Stomach (tissue), 8 donors: ENCODE measurements at regions not wholly inside any gene's neighbourhood (a gene's known extent, or its start where the extent isn't known, plus 50 kb on each side); places are given as distances from the start of the nearest gene placed in this dataset.

Experiments used
- DNase-seq, 2 donors: peaks; one replicate each; pipeline versions ENCODE4 v3.0.0 to v3.0.0-alpha.2; 2013 to 2019
- H3K27ac ChIP-seq, 5 donors: fragments of 200-600 bp in 4 of 5; sonication (generic) in 4 of 5; one replicate each; pipeline ENCODE4 v1.5.1; 2013 to 2019; ENCODE audit warnings: mild to moderate bottlenecking in 1 of 5, moderate library complexity in 1 of 5
- H3K27me3 ChIP-seq, 3 donors: fragments of 200-600 bp; sonication (generic); one replicate each; pipeline ENCODE4 v1.5.1; 2017 to 2019; ENCODE audit warnings: mixed run types in 1 of 3
- H3K36me3 ChIP-seq, 4 donors: fragments of 200-600 bp; sonication (generic); 1 replicate in 3 of 4; 2 replicates in 1 of 4; pipeline ENCODE4 v1.5.1; 2016 to 2019
- H3K4me1 ChIP-seq, 4 donors: fragments of 200-600 bp; sonication (generic); one replicate each; pipeline ENCODE4 v1.5.1; 2016 to 2019
- H3K4me3 ChIP-seq, 4 donors: fragments of 200-600 bp; sonication (generic) in 3 of 4; one replicate each; pipeline ENCODE4 v1.5.1; 2016 to 2019; ENCODE audit warnings: mild to moderate bottlenecking in 1 of 4
- H3K9me3 ChIP-seq, 4 donors: fragments of 200-600 bp; sonication (generic); one replicate each; pipeline ENCODE4 v1.5.1; 2016 to 2019
- EP300 ChIP-seq: sonication (generic); formaldehyde crosslinking; IDR thresholded peaks from one replicate; pipeline ENCODE4 v1.6.1; 2017; ENCODE audit warnings: antibody characterized with exemption
- POLR2A ChIP-seq, 4 donors: fragments of 450-650 bp; IDR thresholded peaks; one replicate each; pipeline ENCODE4 v1.6.1; 2016; ENCODE audit warnings: antibody characterized with exemption in 4 of 4, control low read depth in 2 of 4, mild to moderate bottlenecking in 1 of 4, moderate library complexity in 1 of 4
- POLR2AphosphoS5 ChIP-seq, 3 donors: sonication (generic); formaldehyde crosslinking; IDR thresholded peaks; one replicate each; pipeline ENCODE4 v1.6.1; 2016; ENCODE audit warnings: antibody characterized with exemption in 3 of 3
- WGBS, 5 donors: extraction: QIAGEN DNeasy Blood & Tissue Kit in 3 of 5; methylation state at CpG; one replicate each; pipeline versions ENCODE4 v1.1.5 to v1.1.7; 2013 to 2018; 5-methylcytosine and 5-hydroxymethylcytosine counted together
- intact Hi-C: fragments of 100-400 bp; cut with DNase I; formaldehyde crosslinking; loops from one replicate; pipeline ENCODE4 v1.15.1; 2023; ENCODE audit warnings: low total_unique reads
- TF ChIP-seq, protein P1 (sequence below), 7 experiments: fragments of 450-650 bp in 4 of 7; fragments of 200-600 bp in 3 of 7; sonication (generic) in 3 of 7; IDR thresholded peaks; one replicate each; pipeline ENCODE4 v1.5.1; 2016 to 2019; ENCODE audit warnings: antibody characterized with exemption in 7 of 7, control low read depth in 2 of 7, mild to moderate bottlenecking in 1 of 7
- donor health status: healthy with polysubstance abuse.
- donor health status: Bipolar disorder and iron deficiency.
- donor health status: healthy.

DNA sequence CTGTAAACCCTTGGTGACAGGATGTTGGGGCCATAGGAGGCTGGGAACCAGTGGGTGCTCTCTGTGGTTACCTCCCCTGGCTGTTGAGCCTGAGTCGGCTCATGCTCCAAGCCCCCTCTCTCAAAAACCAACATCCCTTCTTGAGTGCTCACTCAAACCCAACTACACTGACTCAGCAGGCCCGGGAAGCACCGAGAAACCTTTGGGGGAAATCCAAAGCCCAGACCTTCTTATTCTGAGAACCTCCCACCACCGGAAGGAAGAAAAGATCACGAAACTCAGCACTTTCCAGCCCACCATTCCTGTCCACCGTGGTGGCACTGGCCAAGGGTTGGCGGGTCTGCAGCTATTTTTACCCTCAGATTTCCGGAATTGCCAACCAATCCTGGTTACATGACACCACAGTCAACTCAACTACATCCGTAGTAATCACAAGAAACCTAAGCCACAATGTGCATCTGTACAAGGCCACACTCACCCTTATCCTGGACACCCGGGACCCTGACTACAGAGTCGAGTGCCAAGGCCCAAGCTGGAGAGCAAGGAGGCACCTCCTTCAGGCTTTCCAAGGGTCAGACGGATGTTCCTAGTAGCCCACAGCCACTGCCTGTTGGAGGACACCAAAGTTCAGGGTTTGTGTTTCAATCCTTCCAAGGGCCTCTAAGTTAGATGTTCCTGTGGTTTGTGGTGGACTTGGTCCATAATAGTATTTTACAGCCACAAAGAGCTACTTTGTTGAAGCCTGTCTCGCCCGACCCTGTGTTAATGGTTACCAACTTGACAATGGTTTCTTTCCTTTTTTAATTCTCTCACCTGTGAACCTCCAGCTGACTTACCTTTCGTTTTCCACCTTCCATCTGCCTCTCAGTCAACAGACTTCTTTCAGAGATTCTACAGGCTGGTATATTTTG lies 317.0 kb downstream of the CDC5L start:
- H3K27ac ChIP-seq: no peak overlapping the region
- intact Hi-C loops: no loop called here
- H3K27me3 ChIP-seq: peaks cover 0 to 5% (median 0%) of the 10 kb centered on the region in 3 donors
- no peaks in the 10 kb centered on the region for H3K4me1 ChIP-seq
- 77 to 88% (median 83%) methylated on average over 15 of the region's 15 CpGs for WGBS, 5 donors
- no peak overlapping the region for H3K4me3 ChIP-seq
- DNase-seq: no peak
- no peaks in the 10 kb centered on the region for H3K36me3 ChIP-seq
- TF ChIP-seq, protein P1, sequence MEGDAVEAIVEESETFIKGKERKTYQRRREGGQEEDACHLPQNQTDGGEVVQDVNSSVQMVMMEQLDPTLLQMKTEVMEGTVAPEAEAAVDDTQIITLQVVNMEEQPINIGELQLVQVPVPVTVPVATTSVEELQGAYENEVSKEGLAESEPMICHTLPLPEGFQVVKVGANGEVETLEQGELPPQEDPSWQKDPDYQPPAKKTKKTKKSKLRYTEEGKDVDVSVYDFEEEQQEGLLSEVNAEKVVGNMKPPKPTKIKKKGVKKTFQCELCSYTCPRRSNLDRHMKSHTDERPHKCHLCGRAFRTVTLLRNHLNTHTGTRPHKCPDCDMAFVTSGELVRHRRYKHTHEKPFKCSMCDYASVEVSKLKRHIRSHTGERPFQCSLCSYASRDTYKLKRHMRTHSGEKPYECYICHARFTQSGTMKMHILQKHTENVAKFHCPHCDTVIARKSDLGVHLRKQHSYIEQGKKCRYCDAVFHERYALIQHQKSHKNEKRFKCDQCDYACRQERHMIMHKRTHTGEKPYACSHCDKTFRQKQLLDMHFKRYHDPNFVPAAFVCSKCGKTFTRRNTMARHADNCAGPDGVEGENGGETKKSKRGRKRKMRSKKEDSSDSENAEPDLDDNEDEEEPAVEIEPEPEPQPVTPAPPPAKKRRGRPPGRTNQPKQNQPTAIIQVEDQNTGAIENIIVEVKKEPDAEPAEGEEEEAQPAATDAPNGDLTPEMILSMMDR (IDR thresholded peaks at IDR 0.05): no peak
- TF ChIP-seq EP300: no peak
- TF ChIP-seq POLR2AphosphoS5 (IDR thresholded peaks at IDR 0.05): no peak
- no peak for TF ChIP-seq POLR2A (IDR thresholded peaks at IDR 0.05)
- H3K9me3 ChIP-seq: no peaks in the 10 kb centered on the region

DNA sequence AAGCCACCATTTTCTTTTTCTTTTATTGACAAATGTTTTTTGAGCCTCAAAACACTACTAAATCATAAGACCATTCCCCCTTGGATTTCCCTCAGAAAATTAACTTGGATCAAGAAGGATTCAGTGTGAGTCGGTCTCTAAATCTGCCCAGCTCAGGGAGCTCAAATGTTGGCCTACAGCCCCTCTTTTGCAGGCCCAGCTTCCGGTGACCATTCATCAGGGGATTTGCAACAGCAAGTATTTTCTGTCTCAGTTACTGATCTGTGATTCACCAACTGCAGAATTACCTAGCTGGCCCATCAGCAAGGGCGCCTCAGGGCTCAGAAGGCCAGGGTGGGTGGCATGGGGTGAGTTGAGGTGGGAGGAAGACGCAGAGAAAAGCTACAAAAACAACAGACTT lies 318.1 kb downstream of the CDC5L start:
- H3K27ac ChIP-seq: no peak overlapping the region
- H3K9me3 ChIP-seq: no peaks in the 10 kb centered on the region
- H3K4me1 ChIP-seq: no peaks in the 10 kb centered on the region
- TF ChIP-seq, protein P1 (IDR thresholded peaks at IDR 0.05): no peak
- TF ChIP-seq EP300 (no peak), POLR2A (IDR thresholded peaks at IDR 0.05) (no peak), POLR2AphosphoS5 (IDR thresholded peaks at IDR 0.05) (no peak)
- no peaks in the 10 kb centered on the region for H3K36me3 ChIP-seq
- WGBS, 5 donors: 84 to 90% (median 89%) methylated on average over 4 of the region's 4 CpGs
- DNase-seq: no peak
- H3K27me3 ChIP-seq: peaks cover 0 to 5% (median 0%) of the 10 kb centered on the region in 3 donors
- H3K4me3 ChIP-seq: no peak overlapping the region
- intact Hi-C loops: no loop called here

DNA sequence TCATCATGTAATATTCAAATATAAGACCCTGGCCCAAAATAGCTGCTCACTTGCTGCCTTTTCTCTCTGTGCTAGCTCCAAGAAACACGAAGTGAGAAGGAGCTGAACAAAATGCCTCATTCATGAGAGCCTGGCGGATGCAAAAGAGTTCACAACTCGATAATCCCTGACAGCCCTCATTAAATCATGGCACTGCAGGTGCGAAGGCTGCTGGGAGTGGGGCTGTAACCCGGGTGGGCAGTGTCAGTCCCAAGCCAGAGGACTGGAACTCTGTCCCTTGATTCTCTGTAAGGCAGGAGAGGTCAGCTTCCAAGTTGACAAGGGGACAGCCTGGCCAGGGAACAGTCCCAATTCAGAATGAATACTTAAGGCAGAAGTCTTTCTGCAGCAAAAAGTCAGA lies 318.5 kb downstream of the CDC5L start:
- intact Hi-C loops: no loop called here
- 78 to 88% (median 83%) methylated on average over 5 of the region's 5 CpGs for WGBS, 5 donors
- H3K27ac ChIP-seq: no peak overlapping the region
- H3K4me3 ChIP-seq: no peak overlapping the region
- DNase-seq: no peak
- no peaks in the 10 kb centered on the region for H3K36me3 ChIP-seq
- peaks cover 0 to 5% (median 0%) of the 10 kb centered on the region in 3 donors for H3K27me3 ChIP-seq
- TF ChIP-seq EP300 (no peak), POLR2A (IDR thresholded peaks at IDR 0.05) (no peak), POLR2AphosphoS5 (IDR thresholded peaks at IDR 0.05) (no peak)
- TF ChIP-seq, protein P1 (IDR thresholded peaks at IDR 0.05): no peak
- no peaks in the 10 kb centered on the region for H3K9me3 ChIP-seq
- no peaks in the 10 kb centered on the region for H3K4me1 ChIP-seq

DNA sequence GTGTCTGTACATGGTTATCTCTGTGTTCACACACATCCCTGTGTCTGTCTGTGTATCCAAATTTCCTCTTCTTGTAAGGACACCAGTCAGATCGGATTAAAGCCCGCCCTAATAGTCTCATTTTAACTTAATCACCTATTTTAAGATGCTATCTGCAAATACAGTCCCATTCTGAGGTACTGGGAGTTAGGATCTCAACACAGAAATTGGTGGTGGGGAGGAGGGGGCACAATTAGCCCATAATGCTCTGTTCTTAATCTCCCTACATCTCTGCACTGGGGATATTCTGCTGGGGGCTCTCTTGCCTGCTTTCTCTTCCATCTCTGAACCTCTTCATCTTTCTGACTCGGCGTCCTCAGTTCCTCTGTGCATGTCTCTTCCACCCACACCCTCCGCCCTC lies 320.7 kb downstream of the CDC5L start:
- Histone ChIP-seq H3K4me3 (no peak overlapping the region), H3K27me3 (no peaks in the 10 kb centered on the region), H3K4me1 (no peaks in the 10 kb centered on the region), H3K36me3 (no peaks in the 10 kb centered on the region), H3K9me3 (no peaks in the 10 kb centered on the region), H3K27ac (no peak overlapping the region)
- TF ChIP-seq POLR2A (IDR thresholded peaks at IDR 0.05): no peak
- TF ChIP-seq, protein P1 (IDR thresholded peaks at IDR 0.05): no peak
- TF ChIP-seq EP300: no peak
- no peak for TF ChIP-seq POLR2AphosphoS5 (IDR thresholded peaks at IDR 0.05)
- WGBS, 5 donors: 88 to 94% (median 90%) methylated on average over 5 of the region's 5 CpGs
- intact Hi-C loops: no loop called here
- no peak for DNase-seq
